GM18517 (cell line): ENCODE measurements at regions not wholly inside any gene's neighbourhood (a gene's known extent, or its start where the extent isn't known, plus 50 kb on each side); places are given as distances from the start of the nearest gene placed in this dataset.

Experiments used
- ATAC-seq: cut with Tn5 transposase; IDR thresholded peaks from one replicate; pipeline ENCODE4 v1.9.1; 2021; ENCODE audit warnings: mild to moderate bottlenecking, moderate library complexity; ENCODE audit not compliant: unreplicated experiment

DNA sequence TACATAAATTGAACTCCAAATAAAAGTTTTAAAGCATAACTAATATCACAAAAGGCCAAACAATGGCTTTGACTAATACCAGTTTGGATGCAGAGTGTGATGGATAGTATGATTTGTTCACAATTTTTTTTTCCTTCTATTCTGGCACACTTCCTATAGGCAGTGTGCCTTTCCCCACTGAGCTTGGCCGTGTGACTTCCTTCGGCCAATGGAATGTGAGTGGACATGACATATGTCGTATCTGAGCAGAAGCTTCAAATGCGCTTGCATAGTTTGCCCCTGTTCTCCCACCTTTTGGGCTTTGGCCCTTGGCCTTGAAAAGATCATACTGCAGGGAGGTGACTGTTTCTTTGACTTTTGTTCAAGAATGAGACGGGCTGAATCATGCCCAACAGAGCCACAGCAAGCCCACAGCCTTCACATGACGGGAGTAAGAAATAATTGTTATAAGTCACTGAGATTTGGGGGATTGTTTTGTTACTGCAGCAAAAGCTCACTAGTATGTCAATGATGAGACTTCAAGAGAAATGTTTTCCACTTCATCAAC is 279.9 kb upstream of the NEBL start:
- ATAC-seq = no peak

- no peak for ATAC-seq
These were observed 278.7 kb upstream of the NEBL start for GRCh38 chr10:21175797-21176196.

DNA sequence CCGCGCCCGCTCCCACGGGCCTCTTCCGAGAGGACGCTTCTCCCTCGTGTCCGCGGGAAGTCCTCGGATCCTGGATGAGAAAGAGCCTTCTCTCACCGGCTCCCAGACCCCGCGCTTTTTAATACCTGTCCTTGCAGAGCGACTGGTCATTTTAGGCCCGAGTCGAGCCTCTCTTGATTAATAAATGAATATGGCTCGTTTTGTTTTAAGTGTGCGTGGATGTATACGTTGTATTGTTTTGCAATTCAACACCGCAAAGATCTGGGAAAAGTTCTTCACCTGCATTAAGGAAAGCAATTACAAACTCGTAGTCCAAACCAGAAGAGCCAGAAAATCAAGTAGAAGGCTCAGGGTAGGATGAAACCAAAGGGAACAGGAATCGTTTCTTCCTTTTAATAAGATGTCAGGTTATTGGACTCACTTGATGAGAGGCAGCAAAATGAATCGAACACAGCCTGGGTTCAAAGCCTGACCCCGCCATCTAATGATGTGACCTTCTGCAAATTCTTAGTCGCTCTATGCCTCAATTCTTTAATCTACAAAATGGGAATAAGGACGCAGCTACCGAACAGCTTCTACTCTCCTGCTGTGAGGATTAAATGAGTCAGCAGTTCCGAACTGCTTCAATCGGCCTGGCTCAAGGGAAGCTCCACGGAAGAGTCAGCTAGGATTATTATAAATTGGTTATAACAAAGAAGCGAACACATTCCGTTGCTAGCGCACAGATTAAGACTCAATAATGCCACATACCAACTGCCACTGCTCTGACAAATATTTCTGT is 277.8 kb upstream of the NEBL start:
- no peak for ATAC-seq

DNA sequence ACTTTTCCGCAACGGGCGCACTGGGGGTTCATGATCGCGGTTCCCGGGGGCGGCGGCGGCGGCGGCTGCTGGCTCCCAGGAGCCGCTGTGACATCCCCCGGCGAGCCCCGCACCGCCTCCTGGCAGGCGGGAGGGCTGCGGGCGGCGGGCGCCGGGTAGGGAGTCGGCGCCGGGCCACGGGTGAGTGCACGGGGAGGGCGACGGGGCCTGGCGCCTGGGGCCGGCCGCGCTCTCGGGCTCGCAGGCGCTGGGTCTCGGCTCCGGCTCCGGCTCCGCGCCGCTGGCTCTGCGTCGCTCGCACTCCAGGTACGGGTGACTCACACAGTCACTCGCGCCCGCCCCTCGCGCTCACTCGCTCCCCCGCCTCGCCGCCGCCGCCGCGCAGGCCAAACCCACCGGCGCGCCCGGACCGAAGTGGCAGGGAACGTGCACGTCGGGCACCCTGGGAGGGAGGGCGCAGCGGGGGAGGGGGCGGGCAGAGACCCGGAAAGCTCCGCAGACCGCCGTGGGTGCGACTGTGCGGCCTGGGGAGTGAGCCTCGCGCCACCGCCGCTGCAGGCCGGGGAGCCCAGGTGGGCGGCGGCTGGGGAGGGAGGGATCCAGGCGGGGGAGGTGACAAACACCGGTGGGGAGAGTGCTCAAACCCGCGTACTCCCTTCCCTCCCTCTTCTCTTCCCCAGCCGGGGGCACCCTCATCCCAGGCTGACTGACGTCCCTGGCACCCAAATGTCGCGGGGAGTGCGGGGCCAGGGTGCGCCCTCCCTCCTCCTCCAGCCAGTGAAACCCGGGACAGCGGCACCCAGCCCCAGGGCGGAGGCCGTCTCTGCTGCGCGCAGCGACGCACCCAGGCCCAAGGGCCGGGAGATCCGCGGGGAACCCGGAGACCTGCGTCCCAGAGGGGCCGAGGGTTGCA is 276.9 kb upstream of the NEBL start:
- ATAC-seq = no peak

DNA sequence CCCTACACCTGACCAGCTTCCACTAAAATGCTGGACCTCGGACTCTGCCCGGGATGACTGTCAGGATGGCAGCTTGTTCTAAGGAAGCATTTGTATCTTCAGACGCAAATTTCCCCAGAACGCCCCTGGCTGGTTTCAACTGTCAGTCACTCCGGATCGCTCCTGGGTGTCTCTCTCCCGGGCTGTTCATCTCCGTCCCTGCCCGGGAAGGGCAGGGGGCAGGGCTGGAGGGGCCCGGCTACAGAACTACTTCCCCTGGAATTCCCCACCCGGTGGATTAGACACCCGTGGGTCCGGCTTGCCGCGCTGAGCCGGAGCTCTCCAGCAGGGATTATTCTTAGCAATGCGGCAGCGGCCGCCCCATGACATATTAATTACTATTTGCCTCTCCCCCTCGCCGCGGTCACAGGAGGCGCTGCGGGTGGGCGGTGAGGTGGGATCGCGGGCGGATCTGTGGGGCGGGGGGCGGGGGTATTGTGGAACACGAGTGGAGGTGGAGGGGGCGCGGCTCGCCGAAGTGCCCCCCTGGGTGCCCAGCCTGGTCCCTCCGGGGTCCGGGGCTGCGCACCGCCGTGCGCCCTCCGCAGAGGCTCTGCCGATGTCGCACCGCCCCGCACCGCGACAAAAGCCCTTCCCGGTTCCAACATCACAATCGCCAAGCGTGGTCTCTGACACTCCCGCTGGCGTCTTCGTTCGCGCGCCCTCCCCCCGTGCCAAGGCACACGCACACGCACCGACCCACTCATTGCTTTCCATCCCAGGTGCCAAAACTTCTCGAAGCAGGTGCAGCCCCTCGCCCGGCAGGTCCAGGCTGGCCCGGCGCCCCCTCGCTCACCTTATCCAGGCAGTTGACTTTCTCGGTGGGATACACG is 276.1 kb upstream of the NEBL start:
- ATAC-seq = no peak

DNA sequence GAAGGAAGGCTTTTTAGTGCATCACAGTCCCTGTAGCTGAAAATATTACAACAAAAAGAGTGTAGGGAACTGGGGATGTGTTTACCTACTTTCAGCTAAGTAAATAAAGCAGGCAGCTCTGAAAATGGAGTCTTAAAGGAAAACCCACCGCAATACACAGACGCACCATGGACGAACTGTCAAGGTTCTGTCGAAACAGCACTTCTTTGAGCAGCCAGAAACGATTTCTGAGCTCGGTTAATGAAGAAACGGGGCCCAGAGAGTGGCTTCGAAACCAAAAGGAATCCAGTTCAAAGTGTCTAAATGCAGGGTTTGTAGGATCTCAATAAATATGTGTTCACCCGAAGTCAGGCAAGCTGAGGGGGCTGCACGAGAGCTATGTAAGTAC is 275.4 kb upstream of the NEBL start:
- ATAC-seq = no peak

DNA sequence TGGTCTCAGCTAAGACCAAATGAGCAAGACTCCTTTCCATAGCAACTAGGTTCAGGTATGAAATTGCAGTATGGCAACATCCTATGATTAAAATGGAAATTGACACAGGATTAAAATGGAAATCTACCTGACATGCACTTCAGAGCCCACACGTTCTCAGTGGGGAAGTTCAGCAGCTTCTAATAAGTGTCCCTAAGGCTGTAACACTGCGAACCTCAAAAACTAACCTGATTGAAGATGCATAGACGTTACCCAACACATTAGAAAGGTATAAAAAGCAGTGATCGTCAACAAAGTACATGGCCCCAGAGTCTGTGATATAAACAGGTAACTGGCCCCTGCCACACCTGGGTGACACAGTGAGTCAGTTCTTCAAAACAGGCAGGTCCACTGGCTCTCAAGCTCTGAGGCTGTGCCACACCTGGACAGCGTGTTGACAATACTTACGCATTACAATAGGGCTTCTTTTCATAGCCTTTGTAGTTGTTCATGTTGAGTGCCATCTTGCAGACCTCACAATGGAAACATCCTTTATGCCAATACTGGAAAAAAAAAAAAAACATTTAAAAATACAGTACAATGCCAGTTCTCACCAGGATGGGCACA is 274.9 kb upstream of the NEBL start:
- no peak for ATAC-seq

DNA sequence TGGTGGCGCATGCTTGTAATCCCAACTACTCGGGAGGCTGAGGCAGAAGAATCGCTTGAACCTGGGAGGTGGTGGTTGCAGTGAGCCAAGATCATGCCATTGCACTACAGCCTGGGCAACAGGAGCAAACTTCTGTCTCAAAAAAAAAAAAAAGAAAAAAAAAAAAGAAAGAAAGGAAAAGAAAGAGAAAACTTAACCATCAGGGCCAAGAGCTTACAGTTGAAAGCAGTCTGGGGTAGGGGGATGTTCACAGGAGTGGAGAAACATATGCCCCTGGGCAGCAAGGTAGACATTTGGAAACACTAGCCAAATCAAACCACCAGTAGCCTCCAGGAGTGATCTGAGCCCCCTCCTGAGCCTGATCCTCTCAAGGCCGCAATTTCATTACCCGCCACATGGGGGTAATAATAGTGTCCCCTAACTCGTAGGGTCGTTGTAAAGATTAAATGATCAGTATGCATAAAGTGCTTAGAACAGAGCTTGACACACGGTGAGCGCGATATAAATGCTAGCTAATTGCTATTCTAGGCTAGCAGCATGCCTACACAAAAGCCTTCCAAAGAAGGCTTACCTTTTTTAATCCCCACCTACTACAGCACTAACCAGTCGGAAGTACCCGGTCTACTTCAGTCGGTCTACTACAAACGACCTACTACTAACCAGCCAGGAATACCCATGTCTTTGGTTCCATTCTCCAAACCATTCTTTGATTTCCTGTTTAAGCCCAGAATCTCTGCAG is 274.3 kb upstream of the NEBL start:
- no peak for ATAC-seq

- ATAC-seq = no peak
These were observed 273.1 kb upstream of the NEBL start for GRCh38 chr10:21170216-21170615.

DNA sequence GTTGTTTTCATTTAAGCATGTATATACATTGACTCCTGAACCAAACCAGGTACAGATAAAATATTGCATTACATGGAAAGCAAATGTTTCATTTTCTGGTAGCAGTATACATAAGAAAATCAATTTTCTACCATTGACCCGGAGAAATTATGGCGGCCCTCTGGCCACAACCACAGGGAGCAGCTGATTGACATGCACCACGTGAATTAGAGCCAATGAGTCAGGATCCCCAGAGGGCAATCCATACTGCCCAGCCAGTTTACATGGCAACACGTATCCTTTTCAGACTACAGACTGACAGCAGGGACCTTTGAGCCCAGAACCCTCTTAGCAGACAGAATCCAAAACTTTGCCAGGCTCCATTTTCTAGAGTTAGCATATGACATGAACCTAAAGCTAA is 272.2 kb upstream of the NEBL start:
- no peak for ATAC-seq

DNA sequence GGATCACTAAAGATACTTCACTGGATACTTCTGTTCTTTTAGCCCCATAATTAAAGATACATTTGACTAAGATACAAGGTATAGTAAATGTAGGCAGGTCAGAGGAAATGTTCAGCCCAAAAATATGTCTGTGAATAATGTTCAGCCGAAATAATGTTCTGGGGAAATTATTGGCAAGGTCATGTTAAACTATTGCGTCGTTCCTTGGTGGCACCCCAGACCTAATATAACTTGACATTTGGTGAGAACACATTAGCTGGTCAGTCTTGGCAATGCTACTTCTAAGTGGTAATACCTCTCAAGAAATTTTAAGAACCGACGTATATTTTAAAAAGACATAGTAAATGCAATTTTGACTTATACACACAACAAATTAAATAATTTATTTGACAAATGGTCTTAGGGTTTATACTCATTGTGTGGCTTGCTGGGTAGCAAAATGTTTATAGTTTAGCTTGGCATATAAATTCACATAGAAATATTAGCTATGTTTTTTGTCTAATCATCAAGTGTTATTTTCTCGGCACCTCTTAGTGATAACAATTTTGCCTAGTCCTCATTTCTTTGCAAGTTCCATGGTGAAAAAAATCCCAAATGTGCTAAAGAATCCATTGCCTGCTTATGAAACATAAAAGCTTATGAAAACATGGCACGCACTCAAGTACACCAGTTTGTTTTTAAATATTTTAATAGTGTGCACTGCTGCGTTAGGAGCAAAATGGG is 270.3 kb upstream of the NEBL start:
- no peak for ATAC-seq

- ATAC-seq = no peak
These were observed 269.6 kb upstream of the NEBL start for GRCh38 chr10:21166557-21167287.

DNA sequence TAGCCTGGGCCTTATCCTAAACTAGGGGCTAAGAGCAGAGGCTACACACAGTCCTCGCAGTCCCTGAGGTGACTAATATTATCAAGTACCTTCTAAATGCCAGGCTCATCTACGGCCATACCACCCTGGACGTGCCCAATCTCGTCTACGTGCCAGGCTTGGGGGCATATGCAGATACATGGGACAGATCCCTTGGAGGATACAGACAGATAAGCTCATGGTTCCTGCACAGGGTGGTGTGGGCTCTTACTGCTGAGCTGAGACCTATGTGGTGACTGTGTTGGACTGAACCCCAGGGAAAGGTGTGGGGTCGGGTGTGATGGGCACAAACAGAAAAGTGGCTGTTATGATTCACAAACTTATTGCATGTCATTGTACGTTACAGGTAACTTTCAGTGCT is 268.4 kb upstream of the NEBL start:
- ATAC-seq = no peak

DNA sequence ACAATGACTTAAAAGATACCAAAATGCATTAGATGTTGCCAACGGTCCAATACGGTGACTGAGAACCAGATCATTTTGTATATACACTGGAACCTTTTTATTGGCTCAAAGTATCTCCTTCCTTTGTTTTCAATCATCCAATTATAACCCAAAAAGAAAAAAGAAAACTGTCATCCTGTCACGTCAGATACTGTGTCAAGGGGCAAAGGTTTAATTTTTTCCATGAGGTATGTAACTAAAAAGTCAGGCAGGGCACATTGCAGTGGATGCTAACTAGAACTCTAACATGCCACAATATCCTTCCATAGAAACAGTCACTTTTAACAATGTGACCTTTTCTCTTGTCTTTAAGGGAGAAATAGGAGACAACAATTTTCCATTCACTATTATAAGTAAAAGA is 267.6 kb upstream of the NEBL start:
- ATAC-seq = no peak

- ATAC-seq = no peak
These were observed 265.8 kb upstream of the NEBL start for GRCh38 chr10:21162948-21163347.

- ATAC-seq = no peak
These were observed 264.5 kb upstream of the NEBL start for GRCh38 chr10:21161647-21162046.

DNA sequence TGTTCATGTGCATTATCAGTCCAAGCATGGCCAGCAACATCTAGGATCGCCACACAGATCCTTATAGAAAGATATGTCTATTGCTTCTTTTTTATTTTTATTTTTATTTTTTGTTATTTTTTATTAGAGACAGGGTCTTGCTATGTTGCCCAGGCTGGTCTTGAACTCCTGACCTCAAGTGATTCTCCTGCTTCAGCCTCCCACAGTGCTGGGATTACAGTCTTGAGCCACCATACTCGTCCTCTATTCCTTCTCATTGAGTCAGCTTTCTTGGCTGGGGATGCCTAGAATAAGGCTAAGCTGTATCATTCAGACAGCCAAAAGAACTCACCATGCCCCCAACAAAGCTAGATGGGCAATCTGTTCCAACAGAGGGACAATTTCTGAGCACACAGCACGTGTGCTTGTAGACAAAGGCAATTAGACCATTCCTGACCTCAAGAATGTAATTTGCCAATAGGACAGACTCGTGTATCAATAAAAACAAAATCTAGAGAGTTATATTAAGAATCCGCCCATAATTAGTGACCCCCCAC is 264.0 kb upstream of the NEBL start:
- no peak for ATAC-seq

DNA sequence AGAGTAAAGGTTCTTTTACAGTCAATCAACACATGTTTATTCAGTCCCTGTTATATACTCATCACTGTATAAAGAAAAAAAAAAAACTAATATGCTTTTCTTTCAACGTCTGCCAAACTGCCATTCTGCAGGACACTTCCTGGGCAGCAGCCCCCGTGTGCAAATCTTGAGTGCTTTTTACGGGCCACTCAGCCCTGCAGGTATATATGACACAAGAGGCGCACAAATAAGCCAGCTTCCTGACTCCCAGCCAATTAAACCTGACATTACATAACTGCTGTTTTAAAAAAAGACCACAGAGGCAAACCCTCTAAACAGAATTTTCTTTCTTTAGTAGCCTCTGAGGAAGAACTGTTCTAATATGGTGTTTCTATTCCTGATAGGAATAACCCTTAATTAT is 263.0 kb upstream of the NEBL start:
- ATAC-seq = no peak
